Spleen (tissue), 11 donors: ENCODE measurements at regions not wholly inside any gene's neighbourhood (a gene's known extent, or its start where the extent isn't known, plus 50 kb on each side); places are given as distances from the start of the nearest gene placed in this dataset.

Experiments used
- DNase-seq: peaks from one replicate; pipeline ENCODE4 v3.0.0-alpha.2; 2020
- H3K27ac ChIP-seq, 8 donors: fragments of 200-600 bp; sonication (generic) in 7 of 8; 1 replicate in 4 of 8; 2 replicates in 4 of 8; pipeline versions ENCODE4 v1.5.0 to v1.8.0; 2016 to 2021; ENCODE audit warnings: inconsistent platforms in 4 of 8, mild to moderate bottlenecking in 4 of 8, moderate library complexity in 1 of 8
- H3K27me3 ChIP-seq, 7 donors: fragments of 200-600 bp; sonication (generic) in 6 of 7; replicated peaks in 1 of 7; 1 replicate in 4 of 7; 2 replicates in 3 of 7; pipeline versions ENCODE4 v1.5.0 to v1.8.0; 2016 to 2021; ENCODE audit warnings: inconsistent platforms in 3 of 7, mild to moderate bottlenecking in 1 of 7
- H3K36me3 ChIP-seq, 6 donors: fragments of 200-600 bp; sonication (generic) in 5 of 6; 1 replicate in 4 of 6; 2 replicates in 2 of 6; pipeline versions ENCODE4 v1.5.0 to v1.8.0; 2016 to 2021; ENCODE audit warnings: inconsistent platforms in 2 of 6
- H3K4me1 ChIP-seq, 6 donors: fragments of 200-600 bp; sonication (generic) in 5 of 6; 1 replicate in 3 of 6; 2 replicates in 3 of 6; pipeline versions ENCODE4 v1.5.0 to v1.8.0; 2016 to 2021; ENCODE audit warnings: inconsistent platforms in 3 of 6
- H3K4me3 ChIP-seq, 8 donors: fragments of 200-600 bp; sonication (generic) in 7 of 8; 1 replicate in 4 of 8; 2 replicates in 4 of 8; pipeline versions ENCODE4 v1.5.0 to v1.8.0; 2016 to 2021; ENCODE audit warnings: inconsistent platforms in 4 of 8, mild to moderate bottlenecking in 4 of 8, moderate library complexity in 2 of 8
- H3K9me3 ChIP-seq, 8 donors: fragments of 200-600 bp; sonication (generic) in 7 of 8; 1 replicate in 4 of 8; 2 replicates in 4 of 8; pipeline versions ENCODE4 v1.5.0 to v1.8.0; 2016 to 2021; ENCODE audit warnings: inconsistent platforms in 4 of 8
- CTCF ChIP-seq, 11 experiments: fragments of 200-600 bp in 7 of 11; fragments of 450-650 bp in 4 of 11; sonication (generic) in 4 of 11; IDR thresholded peaks in 8 of 11; conservative IDR thresholded peaks in 3 of 11; 1 replicate in 7 of 11; 2 replicates in 4 of 11; pipeline versions ENCODE4 v1.4.0 to v1.8.0; 2016 to 2021; ENCODE audit warnings: antibody characterized with exemption in 11 of 11, inconsistent platforms in 4 of 11, mild to moderate bottlenecking in 1 of 11
- POLR2A ChIP-seq, 3 donors: fragments of 450-650 bp; IDR thresholded peaks; one replicate each; pipeline ENCODE4 v1.5.1; 2017; ENCODE audit warnings: antibody characterized with exemption in 3 of 3, mild to moderate bottlenecking in 1 of 3
- POLR2AphosphoS5 ChIP-seq, 3 donors: sonication (generic); formaldehyde crosslinking; IDR thresholded peaks; one replicate each; pipeline ENCODE4 v1.5.1; 2017; ENCODE audit warnings: antibody characterized with exemption in 3 of 3
- WGBS, 5 donors: extraction: QIAGEN DNeasy Blood & Tissue Kit in 3 of 5; methylation state at CpG; one replicate each; pipeline versions ENCODE4 v1.1.5 to v1.1.7; 2013 to 2018; 5-methylcytosine and 5-hydroxymethylcytosine counted together
- intact Hi-C: fragments of 100-400 bp; cut with DNase I; formaldehyde crosslinking; loops from one replicate; pipeline ENCODE4 v1.15.0; 2023; ENCODE audit warnings: low total_unique reads
- donor health status: healthy with polysubstance abuse.
- donor health status: DM: no; HTN: no; CAD: no; lungs with moderate emphysema.
- donor health status: DM: no; HTN: no; CAD: no.
- donor health status: Bipolar disorder and iron deficiency.
- donor health status: healthy.
- donor health status: DM: no; HTN: no; CAD: no.
- donor health status: DM: yes; HTN: yes; CAD: no.

- H3K9me3 ChIP-seq: no peaks in the 10 kb centered on the region
- intact Hi-C loops: no loop called here
- TF ChIP-seq POLR2AphosphoS5 (IDR thresholded peaks at IDR 0.05) (no peak), POLR2A (IDR thresholded peaks at IDR 0.05) (no peak), CTCF (IDR thresholded peaks at IDR 0.05 in 8 of 11, conservative IDR thresholded peaks at IDR 0.05 in 3 of 11) (no peak)
Measured at GRCh38 chr6:142633317-142633716, 311.7 kb downstream of the HIVEP2 start.

GRCh38 chr6:142635130-142635529, 309.8 kb downstream of the HIVEP2 start:
- H3K36me3 ChIP-seq: no peaks in the 10 kb centered on the region
- WGBS, 5 donors: 76 to 94% (median 88%) methylated on average over 1 of the region's 1 CpG
- no peaks in the 10 kb centered on the region for H3K4me1 ChIP-seq

More at GRCh38 chr6:142633317-142633716, 311.7 kb downstream of the HIVEP2 start:
- no peak overlapping the region for H3K27ac ChIP-seq
- H3K4me1 ChIP-seq: no peaks in the 10 kb centered on the region
- H3K4me3 ChIP-seq: no peak overlapping the region
- no peak for DNase-seq
- H3K27me3 ChIP-seq: peaks cover 0 to 2% (median 0%) of the 10 kb centered on the region in 7 donors
- no peaks in the 10 kb centered on the region for H3K36me3 ChIP-seq

GRCh38 chr6:142637624-142638351, 307.2 kb downstream of the HIVEP2 start:
- no peak for TF ChIP-seq CTCF (IDR thresholded peaks at IDR 0.05 in 8 of 11, conservative IDR thresholded peaks at IDR 0.05 in 3 of 11)
- no peak for TF ChIP-seq POLR2A (IDR thresholded peaks at IDR 0.05)
- no peak for TF ChIP-seq POLR2AphosphoS5 (IDR thresholded peaks at IDR 0.05)
- Histone ChIP-seq H3K9me3 (no peaks in the 10 kb centered on the region), H3K4me3 (no peak overlapping the region), H3K36me3 (no peaks in the 10 kb centered on the region), H3K27ac (no peak overlapping the region), H3K4me1 (no peaks in the 10 kb centered on the region), H3K27me3 (peaks cover 0 to 4% (median 0%) of the 10 kb centered on the region in 7 donors)
- DNase-seq: no peak
- intact Hi-C loops: no loop called here
- WGBS, 5 donors: 86 to 92% (median 89%) methylated on average over 10 of the region's 10 CpGs

More at GRCh38 chr6:142635130-142635529, 309.8 kb downstream of the HIVEP2 start:
- Histone ChIP-seq H3K9me3 (no peaks in the 10 kb centered on the region), H3K27me3 (peaks cover 0 to 4% (median 0%) of the 10 kb centered on the region in 7 donors), H3K4me3 (no peak overlapping the region), H3K27ac (no peak overlapping the region)
- DNase-seq: no peak
- intact Hi-C loops: no loop called here
- TF ChIP-seq CTCF (IDR thresholded peaks at IDR 0.05 in 8 of 11, conservative IDR thresholded peaks at IDR 0.05 in 3 of 11) (no peak), POLR2A (IDR thresholded peaks at IDR 0.05) (no peak), POLR2AphosphoS5 (IDR thresholded peaks at IDR 0.05) (no peak)

DNA sequence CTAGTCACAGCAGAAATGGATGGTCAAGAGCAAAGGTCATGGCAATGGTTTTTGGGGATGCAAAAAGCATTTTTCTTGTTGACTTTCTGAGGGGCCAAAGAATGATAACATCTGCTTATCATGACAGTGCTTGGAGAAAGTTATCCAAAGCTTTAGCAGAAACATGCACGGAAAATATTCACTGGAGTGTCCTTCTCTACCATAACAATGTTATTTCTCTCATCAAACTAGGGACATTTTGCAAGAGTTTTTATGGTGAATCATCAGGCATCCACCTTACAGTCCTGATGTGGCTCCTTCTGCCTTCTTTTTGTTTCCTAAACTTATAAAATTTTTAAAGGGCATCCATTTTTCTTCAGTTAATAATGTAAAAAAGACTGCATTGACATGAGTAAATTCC, 302.3 kb downstream of the HIVEP2 start:
- DNase-seq: no peak
- no peak overlapping the region for H3K27ac ChIP-seq
- WGBS, 5 donors: 89 to 96% (median 90%) methylated on average over 1 of the region's 1 CpG
- H3K9me3 ChIP-seq: no peaks in the 10 kb centered on the region
- peaks cover 0 to 7% (median 0%) of the 10 kb centered on the region in 7 donors for H3K27me3 ChIP-seq
- H3K4me1 ChIP-seq: no peaks in the 10 kb centered on the region
- no peak for TF ChIP-seq POLR2AphosphoS5 (IDR thresholded peaks at IDR 0.05)
- TF ChIP-seq POLR2A (IDR thresholded peaks at IDR 0.05): no peak
- no peak for TF ChIP-seq CTCF (IDR thresholded peaks at IDR 0.05 in 8 of 11, conservative IDR thresholded peaks at IDR 0.05 in 3 of 11)
- H3K36me3 ChIP-seq: no peaks in the 10 kb centered on the region
- intact Hi-C loops: no loop called here
- H3K4me3 ChIP-seq: no peak overlapping the region
